Smooth muscle cell of the brain vasculature (primary cell): ENCODE measurements at regions not wholly inside any gene's neighbourhood (a gene's known extent, or its start where the extent isn't known, plus 50 kb on each side); places are given as distances from the start of the nearest gene placed in this dataset.

Experiments
- DNase-seq: peaks from one replicate; pipeline ENCODE4 v3.0.0-alpha.2; 2012; ENCODE audit warnings: low read depth, low spot score

DNA sequence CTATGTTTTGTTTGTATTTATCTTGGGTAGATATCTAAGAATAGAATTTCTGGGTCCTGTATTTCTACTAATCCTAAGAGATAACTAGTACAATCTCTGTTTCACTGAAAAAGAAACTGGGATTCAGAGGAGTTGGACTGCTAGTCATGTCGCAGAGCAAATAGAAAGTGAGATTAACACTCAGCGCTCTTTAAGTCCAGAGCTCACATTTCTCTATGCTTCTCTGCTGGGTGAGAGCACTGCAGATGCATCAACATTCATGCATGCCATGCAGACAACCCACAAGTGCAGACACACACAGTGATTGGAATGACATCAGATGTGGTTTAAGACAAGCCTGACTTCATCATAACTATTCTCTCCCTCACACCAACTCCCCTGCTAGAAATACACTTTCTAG lies 563.8 kb downstream of the TDRD15 start:
- no peak for DNase-seq

DNA sequence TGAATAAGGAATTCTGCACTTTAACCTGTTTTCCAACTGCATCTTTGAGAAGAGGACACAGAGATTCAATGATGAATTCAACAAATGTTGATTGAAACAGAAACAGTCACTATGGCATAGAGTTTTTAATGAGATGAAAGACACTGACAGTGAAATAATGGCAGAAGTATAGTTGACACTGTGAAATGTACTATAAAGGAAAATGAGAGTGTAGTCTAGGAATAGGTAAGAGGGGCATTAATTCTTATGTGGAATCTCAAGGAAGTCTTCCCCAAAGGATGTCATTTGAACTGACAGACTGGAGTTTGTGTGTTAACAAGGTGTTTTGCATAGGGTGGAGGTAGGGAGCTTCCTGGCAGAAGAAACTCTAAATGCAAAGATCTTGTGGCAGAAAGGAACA lies 566.2 kb downstream of the TDRD15 start:
- no peak for DNase-seq

- DNase-seq: no peak
These were observed 569.3 kb downstream of the TDRD15 start for GRCh38 chr2:21693081-21693480.

DNA sequence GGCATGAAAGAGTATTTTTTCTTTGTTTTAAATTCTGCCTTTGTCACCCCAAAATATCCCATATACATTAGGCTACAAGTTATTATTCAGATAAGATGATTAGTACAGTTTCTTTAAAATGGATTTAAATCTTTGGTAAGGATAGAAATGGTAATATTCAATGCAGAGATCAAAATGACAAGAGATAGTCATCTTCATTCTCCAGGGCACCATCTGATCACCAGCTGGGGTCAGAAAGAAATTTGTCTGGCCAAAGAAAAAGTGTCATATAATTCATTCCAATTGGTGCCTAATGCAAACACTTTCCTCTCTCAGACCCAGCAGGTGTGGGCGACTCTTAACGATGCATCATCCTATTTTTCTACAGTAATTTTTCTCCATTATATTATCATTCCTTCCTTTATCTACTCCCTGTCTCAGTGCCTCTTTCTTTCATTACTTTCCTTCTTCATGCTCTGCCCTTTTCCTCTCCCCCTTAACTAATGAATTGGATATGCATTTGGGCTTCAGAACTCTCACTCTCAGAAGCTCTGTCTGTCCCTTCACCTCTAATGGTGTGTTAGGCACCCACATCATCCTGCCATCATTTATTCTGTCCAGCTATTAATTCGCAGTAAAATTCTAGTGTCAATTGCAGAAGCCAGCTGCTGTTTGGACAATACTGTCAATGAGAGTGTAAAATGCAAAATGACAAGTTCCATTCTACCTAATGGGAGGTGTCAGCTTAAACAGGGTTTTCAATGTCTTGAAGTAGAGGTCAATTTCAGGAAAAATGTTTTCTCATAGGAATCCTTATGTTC lies 570.5 kb downstream of the TDRD15 start:
- DNase-seq: no peak

GRCh38 chr2:21696900-21697299 lies 573.1 kb downstream of the TDRD15 start:
- DNase-seq: no peak

DNA sequence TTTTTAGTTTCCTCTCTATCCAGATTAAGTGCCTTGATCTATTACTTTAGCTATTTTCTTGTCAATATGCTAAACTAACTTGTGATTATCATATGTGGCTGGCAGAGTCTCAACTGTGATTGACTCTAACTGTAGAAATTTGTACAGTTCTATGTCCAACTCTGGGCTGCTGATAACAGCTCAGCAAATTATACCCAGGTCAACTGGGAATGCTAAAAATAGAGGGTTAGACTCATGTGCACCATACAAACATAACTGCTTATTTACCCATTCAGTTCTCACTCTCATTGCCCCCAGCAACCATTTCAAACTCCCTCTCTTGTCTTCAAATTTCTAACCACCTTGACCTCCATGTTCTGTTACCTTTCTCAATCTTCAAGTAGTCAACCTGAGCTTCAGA lies 576.9 kb downstream of the TDRD15 start:
- DNase-seq: no peak

- no peak for DNase-seq
These were observed 586.3 kb downstream of the TDRD15 start for GRCh38 chr2:21710031-21710430.

DNA sequence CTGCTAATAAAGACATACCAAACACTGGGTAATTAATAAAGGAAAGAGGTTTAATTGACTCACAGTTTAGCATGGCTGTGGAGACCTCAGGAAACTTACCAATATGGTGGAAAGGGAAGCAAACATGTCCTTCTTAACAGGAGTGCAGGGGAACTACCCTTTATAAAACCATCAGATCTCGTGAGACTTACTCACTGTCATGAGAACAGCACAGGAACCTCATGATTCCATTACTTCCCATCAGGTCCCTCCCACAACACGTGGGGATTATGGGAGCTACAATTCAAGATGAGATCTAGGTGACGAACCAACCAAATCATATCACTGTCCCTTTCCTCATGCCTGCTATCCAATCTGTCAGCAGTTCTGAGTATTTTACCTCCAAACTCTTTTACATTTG lies 586.7 kb downstream of the TDRD15 start:
- no peak for DNase-seq

DNA sequence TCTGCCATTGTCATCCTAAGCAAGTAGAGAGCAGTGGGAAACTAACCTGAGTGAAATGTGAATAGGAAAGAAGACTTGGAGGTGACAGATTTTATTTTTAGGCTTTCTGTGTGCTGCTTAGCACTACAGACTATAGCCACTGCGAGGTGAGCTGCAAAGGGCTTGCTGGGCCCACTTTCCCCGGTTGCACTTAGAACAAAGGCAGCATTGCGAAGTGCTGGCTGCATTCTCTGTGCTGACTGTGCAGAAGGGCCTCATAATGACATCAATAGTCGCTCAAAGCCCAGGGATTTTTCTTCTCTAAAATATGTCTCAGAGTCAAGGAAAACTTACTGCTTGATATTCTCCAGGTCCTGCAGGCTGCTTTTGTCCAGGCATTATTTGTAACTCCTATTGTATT lies 592.1 kb downstream of the TDRD15 start:
- DNase-seq: no peak

DNA sequence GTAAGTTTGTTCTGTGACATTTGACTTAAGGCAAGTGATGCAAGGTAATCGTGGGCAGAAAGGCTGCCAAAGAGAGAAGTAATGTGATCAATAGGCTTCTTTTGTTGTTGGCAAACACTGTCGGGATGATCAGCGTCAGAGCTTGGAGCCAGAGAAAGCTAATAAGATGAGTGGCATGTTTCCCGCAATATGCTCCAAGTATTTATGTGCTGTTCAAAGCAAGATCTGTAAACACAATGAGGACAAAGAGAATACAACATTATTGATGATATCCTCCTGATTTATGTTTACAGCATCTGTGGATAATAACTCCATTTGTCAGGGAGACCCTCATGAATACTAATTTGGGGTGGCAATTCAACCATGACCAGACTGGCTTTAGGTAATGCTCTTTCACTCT lies 603.3 kb downstream of the TDRD15 start:
- DNase-seq: no peak

DNA sequence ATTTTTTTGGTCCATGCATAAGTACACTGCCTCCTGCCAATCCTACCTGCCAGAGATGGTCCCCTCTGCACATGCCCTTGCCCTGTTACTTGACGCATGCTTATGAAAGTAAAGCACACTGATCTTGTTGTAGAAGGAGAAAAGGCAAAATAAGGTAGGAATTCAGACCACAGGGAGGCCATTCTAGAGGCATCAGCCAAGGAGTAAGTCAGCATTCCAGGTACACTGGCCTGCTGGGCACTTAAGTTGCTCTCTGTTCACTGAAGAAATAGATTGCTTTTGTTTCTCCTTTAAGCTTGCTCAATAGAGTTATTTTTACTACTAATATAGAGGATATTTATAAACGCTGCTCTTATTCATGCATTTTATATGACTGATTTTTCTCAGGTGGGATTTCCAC lies 604.4 kb downstream of the TDRD15 start:
- no peak for DNase-seq

GRCh38 chr2:21730141-21730540 lies 606.4 kb downstream of the TDRD15 start:
- DNase-seq: no peak

- DNase-seq: no peak
These were observed 616.7 kb downstream of the TDRD15 start for GRCh38 chr2:21740484-21740883.

- DNase-seq: no peak
These were observed 622.7 kb downstream of the TDRD15 start for GRCh38 chr2:21746499-21746898.

GRCh38 chr2:21748501-21748900 lies 624.7 kb downstream of the TDRD15 start:
- no peak for DNase-seq

DNA sequence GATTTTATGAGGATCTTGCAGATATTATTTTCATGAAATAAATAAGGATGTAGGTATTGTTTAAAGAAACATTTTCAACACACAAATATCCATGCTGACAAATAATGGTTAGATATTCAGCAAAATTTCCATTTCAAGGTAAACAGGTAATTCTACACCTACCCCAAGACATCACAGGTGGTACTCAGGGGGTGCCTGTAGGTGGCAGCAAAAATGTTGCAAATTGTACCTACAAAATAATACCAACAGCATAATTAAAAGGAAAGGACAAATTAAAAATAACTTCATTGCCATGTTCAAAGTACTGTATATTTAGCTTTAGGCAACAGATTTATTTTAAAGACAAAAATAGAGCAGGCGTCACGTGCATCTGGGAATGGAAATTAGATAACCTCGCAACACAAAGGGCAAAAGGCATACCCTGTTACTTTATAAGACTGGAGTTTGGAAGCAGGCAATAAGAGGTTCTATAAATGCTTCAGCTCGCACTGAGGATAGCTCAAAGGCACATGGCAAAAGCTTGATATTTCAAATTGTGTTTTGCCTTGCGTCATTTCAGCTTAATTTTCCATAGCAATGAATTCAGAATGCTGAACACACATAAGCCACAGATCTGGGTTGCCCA lies 630.5 kb downstream of the TDRD15 start:
- no peak for DNase-seq

- no peak for DNase-seq
These were observed 634.1 kb downstream of the TDRD15 start for GRCh38 chr2:21757805-21758430.

DNA sequence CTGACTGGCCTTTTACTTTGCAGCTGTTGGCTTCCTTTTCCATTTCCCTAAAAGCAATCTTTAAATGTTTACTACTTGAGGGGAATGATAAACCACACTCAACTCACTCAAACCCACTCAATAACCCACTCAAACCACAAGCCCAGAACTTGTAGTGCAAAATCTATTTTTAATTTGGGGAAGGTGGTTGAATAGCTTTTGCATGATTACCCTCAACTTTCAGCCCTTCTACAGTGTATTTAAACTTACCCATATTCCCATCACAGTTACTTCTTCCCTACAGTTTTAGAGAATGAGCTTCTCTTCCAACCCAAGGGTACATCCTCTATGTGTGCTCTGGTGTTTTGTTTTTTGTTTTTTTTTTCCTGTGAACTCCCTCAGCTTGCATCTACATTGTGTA lies 636.1 kb downstream of the TDRD15 start:
- no peak for DNase-seq

- no peak for DNase-seq
These were observed 637.6 kb downstream of the TDRD15 start for GRCh38 chr2:21761361-21761760.

GRCh38 chr2:21763501-21763900 lies 639.7 kb downstream of the TDRD15 start:
- DNase-seq: no peak

DNA sequence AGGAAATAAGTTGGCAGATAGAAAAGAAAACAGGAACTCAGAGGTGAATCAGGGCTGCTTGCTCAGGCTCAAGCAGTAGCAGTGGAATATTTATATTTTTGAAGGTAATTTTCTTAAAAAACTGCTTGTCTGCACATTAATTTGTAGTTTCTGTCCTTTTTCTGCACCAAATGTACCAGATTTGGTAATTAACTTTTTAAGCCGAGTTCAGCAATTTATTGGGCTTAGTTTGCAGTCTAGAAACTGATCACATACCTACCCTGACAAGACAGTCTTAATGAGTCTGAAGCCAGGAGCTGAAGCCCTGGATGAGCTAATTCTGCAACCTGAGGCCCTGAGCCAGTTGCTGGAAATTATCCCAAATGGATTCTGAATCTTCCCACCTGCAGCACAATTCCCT lies 647.0 kb downstream of the TDRD15 start:
- no peak for DNase-seq

DNA sequence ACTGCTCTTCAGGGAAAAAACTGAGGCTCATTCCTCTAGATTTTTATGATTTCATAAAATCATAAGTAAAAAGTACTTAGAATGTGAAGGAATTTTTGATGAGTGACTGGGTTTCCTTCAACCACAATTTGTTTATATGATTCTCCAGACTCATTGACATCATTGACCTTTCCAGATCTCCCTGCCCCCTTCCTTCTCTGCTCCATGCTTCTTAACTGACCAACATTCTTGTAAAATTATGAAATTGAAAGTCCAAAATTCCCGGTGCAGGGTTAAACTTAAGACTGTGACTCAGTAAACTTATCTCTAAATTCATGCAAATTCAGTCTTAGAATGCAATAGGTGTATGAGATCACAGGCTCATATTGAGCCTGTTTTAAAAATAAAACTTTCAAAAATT lies 648.9 kb downstream of the TDRD15 start:
- DNase-seq: no peak

DNA sequence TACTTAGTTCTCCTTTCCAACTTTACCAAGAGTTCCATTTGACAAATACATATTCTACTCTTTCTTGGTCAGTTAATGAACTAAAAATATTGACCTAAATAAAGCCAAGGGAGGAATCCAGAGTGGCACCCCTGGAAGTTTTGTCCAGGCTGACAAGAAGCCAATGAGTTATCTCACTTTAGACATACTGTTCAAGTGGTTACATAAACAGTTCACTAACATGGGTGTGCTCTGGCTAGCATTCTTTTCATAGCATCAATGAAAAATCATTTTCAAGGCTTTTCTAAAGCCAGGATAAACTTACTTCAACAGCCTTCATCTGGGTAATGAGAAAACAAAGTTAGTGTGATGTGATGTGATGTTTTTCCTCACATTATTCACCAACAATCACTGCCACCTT lies 649.4 kb downstream of the TDRD15 start:
- DNase-seq: no peak
